Heart left ventricle (tissue), 13 donors: ENCODE measurements at regions not wholly inside any gene's neighbourhood (a gene's known extent, or its start where the extent isn't known, plus 50 kb on each side); places are given as distances from the start of the nearest gene placed in this dataset.

Source experiments
- CTCF ChIP-seq, 12 donors: fragments of 200-600 bp; sonication (generic) in 4 of 12; IDR thresholded peaks; one replicate each; pipeline versions ENCODE4 v1.5.0 to v1.8.0; 2018 to 2022; ENCODE audit warnings: antibody characterized with exemption in 12 of 12, mild to moderate bottlenecking in 5 of 12
- POLR2A ChIP-seq, 2 donors: fragments of 450-650 bp; IDR thresholded peaks; one replicate each; pipeline ENCODE4 v1.6.1; 2017; ENCODE audit warnings: antibody characterized with exemption in 2 of 2, mild to moderate bottlenecking in 2 of 2, moderate library complexity in 2 of 2
- donor health status: ischemic (EF 13 %, LVEDD 7.1; RV severe dilation, severe dysfunction).
- donor health status: DM: no; HTN: yes; CAD: no.
- donor health status: DM: no; HTN: no; CAD: no.
- donor health status: ischemic (EF 25% LVEDD 6.9; RV normal size, moderate dysfunction).
- donor health status: ischemic (EF 25% LVEDD 5.7; RV mildly dilated, moderate dysfunction).
- donor health status: ischemic (EF 35%, LVEDD 5.7; RV mildly dilated, moderate dysfunction).
- donor health status: nonischemic (EF 11% LVEDD 7.7; RV severe dilation, severe dysfunction).
- donor health status: DM: yes; HTN: yes; CAD: no.
- donor health status: PGD.
- donor health status: ischemic (EF 29% LVEDD 5.4; RV normal size, mild dysfunction).
- donor health status: nonischemic (EF 23%, LVEDD 6.1; RV moderate dilation, normal function).

DNA sequence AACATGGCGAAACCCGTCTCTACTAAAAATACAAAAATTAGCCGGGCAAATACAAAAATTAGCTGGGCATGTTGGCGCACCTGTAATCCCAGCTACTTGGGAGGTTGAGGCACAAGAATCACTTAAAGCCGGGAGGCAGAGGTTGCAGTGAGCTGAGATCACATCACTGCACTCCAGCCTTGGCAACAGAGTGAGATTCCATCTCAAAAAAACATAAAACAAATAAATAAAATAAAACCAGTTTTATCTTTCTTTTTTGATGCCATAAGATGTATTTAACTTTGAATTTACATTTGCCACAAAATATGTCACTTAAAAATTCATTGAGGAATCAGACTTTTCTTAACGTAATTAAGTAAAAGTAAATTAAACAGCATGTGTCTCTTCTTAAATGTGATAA is 113.3 kb upstream of the ERRFI1 start:
- TF ChIP-seq CTCF (IDR thresholded peaks at IDR 0.05) (no peak), POLR2A (IDR thresholded peaks at IDR 0.05) (no peak)
